ENCODE measurements at regions not wholly inside any gene's neighbourhood (a gene's known extent, or its start where the extent isn't known, plus 50 kb on each side); places are given as distances from the start of the nearest gene placed in this dataset.

GRCh38 chr2:220697011-220697410, 875.1 kb downstream of the EPHA4 start:
- H3K4me3 ChIP-seq (ENCODE audit: low read length): no peak overlapping the region
- no CpG with 5 or more reads among the region's 2 CpGs for WGBS (ENCODE audit: insufficient coverage, insufficient read length)
- no peak overlapping the region for H3K27ac ChIP-seq (ENCODE audit: low read length)
- no peaks in the 10 kb centered on the region for H3K4me1 ChIP-seq (ENCODE audit: control insufficient read depth, insufficient read depth, low read length)
- no peaks in the 10 kb centered on the region for H3K27me3 ChIP-seq (ENCODE audit: control insufficient read depth, insufficient read depth, low read length)
- H3K36me3 ChIP-seq (ENCODE audit: control insufficient read depth, insufficient read depth, low read length): no peaks in the 10 kb centered on the region
- DNase-seq (ENCODE audit: low read depth, low spot score): no peak
- H3K9me3 ChIP-seq (ENCODE audit: control insufficient read depth, insufficient read depth, low read length): no peaks in the 10 kb centered on the region

- Histone ChIP-seq H3K4me1 (ENCODE audit: control insufficient read depth, insufficient read depth, low read length) (no peaks in the 10 kb centered on the region), H3K9me3 (ENCODE audit: control insufficient read depth, insufficient read depth, low read length) (no peaks in the 10 kb centered on the region), H3K36me3 (ENCODE audit: control insufficient read depth, insufficient read depth, low read length) (no peaks in the 10 kb centered on the region), H3K4me3 (ENCODE audit: low read length) (no peak overlapping the region), H3K27ac (ENCODE audit: low read length) (no peak overlapping the region), H3K27me3 (ENCODE audit: control insufficient read depth, insufficient read depth, low read length) (no peaks in the 10 kb centered on the region)
- DNase-seq (ENCODE audit: low read depth, low spot score): no peak
- WGBS (ENCODE audit: insufficient coverage, insufficient read length): no CpG with 5 or more reads among the region's 2 CpGs
These were observed 871.0 kb downstream of the EPHA4 start for GRCh38 chr2:220701115-220701514.

GRCh38 chr2:220703279-220703678, 868.8 kb downstream of the EPHA4 start:
- 100% methylated on average over 1 of the region's 5 CpGs for WGBS (ENCODE audit: insufficient coverage, insufficient read length)
- Histone ChIP-seq H3K36me3 (ENCODE audit: control insufficient read depth, insufficient read depth, low read length) (no peaks in the 10 kb centered on the region), H3K4me3 (ENCODE audit: low read length) (no peak overlapping the region), H3K9me3 (ENCODE audit: control insufficient read depth, insufficient read depth, low read length) (no peaks in the 10 kb centered on the region), H3K4me1 (ENCODE audit: control insufficient read depth, insufficient read depth, low read length) (no peaks in the 10 kb centered on the region), H3K27ac (ENCODE audit: low read length) (no peak overlapping the region), H3K27me3 (ENCODE audit: control insufficient read depth, insufficient read depth, low read length) (no peaks in the 10 kb centered on the region)
- no peak for DNase-seq (ENCODE audit: low read depth, low spot score)

- WGBS (ENCODE audit: insufficient coverage, insufficient read length): no CpG with 5 or more reads among the region's 4 CpGs
- no peak overlapping the region for H3K4me3 ChIP-seq (ENCODE audit: low read length)
- no peaks in the 10 kb centered on the region for H3K27me3 ChIP-seq (ENCODE audit: control insufficient read depth, insufficient read depth, low read length)
- no peaks in the 10 kb centered on the region for H3K9me3 ChIP-seq (ENCODE audit: control insufficient read depth, insufficient read depth, low read length)
- H3K27ac ChIP-seq (ENCODE audit: low read length): no peak overlapping the region
- no peak for DNase-seq (ENCODE audit: low read depth, low spot score)
- no peaks in the 10 kb centered on the region for H3K4me1 ChIP-seq (ENCODE audit: control insufficient read depth, insufficient read depth, low read length)
- H3K36me3 ChIP-seq (ENCODE audit: control insufficient read depth, insufficient read depth, low read length): no peaks in the 10 kb centered on the region
These were observed 868.0 kb downstream of the EPHA4 start for GRCh38 chr2:220704081-220704480.

- WGBS (ENCODE audit: insufficient coverage, insufficient read length): no CpG with 5 or more reads among the region's 5 CpGs
- no peak for DNase-seq (ENCODE audit: low read depth, low spot score)
- H3K36me3 ChIP-seq (ENCODE audit: control insufficient read depth, insufficient read depth, low read length): no peaks in the 10 kb centered on the region
- no peak overlapping the region for H3K4me3 ChIP-seq (ENCODE audit: low read length)
- H3K4me1 ChIP-seq (ENCODE audit: control insufficient read depth, insufficient read depth, low read length): no peaks in the 10 kb centered on the region
- H3K27ac ChIP-seq (ENCODE audit: low read length): no peak overlapping the region
- H3K9me3 ChIP-seq (ENCODE audit: control insufficient read depth, insufficient read depth, low read length): no peaks in the 10 kb centered on the region
- H3K27me3 ChIP-seq (ENCODE audit: control insufficient read depth, insufficient read depth, low read length): no peaks in the 10 kb centered on the region
These were observed 867.3 kb downstream of the EPHA4 start for GRCh38 chr2:220704810-220705209.

- no peaks in the 10 kb centered on the region for H3K36me3 ChIP-seq (ENCODE audit: control insufficient read depth, insufficient read depth, low read length)
- no peaks in the 10 kb centered on the region for H3K27me3 ChIP-seq (ENCODE audit: control insufficient read depth, insufficient read depth, low read length)
- no peaks in the 10 kb centered on the region for H3K4me1 ChIP-seq (ENCODE audit: control insufficient read depth, insufficient read depth, low read length)
- no peak overlapping the region for H3K27ac ChIP-seq (ENCODE audit: low read length)
- DNase-seq (ENCODE audit: low read depth, low spot score): no peak
- WGBS (ENCODE audit: insufficient coverage, insufficient read length): no CpG with 5 or more reads among the region's 4 CpGs
- H3K4me3 ChIP-seq (ENCODE audit: low read length): no peak overlapping the region
- H3K9me3 ChIP-seq (ENCODE audit: control insufficient read depth, insufficient read depth, low read length): no peaks in the 10 kb centered on the region
These were observed 866.4 kb downstream of the EPHA4 start for GRCh38 chr2:220705678-220706077.

GRCh38 chr2:220707261-220707660, 864.8 kb downstream of the EPHA4 start:
- Histone ChIP-seq H3K4me3 (ENCODE audit: low read length) (no peak overlapping the region), H3K9me3 (ENCODE audit: control insufficient read depth, insufficient read depth, low read length) (no peaks in the 10 kb centered on the region), H3K27ac (ENCODE audit: low read length) (no peak overlapping the region), H3K4me1 (ENCODE audit: control insufficient read depth, insufficient read depth, low read length) (no peaks in the 10 kb centered on the region), H3K36me3 (ENCODE audit: control insufficient read depth, insufficient read depth, low read length) (no peaks in the 10 kb centered on the region), H3K27me3 (ENCODE audit: control insufficient read depth, insufficient read depth, low read length) (no peaks in the 10 kb centered on the region)
- no peak for DNase-seq (ENCODE audit: low read depth, low spot score)
- no CpG with 5 or more reads among the region's 3 CpGs for WGBS (ENCODE audit: insufficient coverage, insufficient read length)

- Histone ChIP-seq H3K27me3 (ENCODE audit: control insufficient read depth, insufficient read depth, low read length) (no peaks in the 10 kb centered on the region), H3K9me3 (ENCODE audit: control insufficient read depth, insufficient read depth, low read length) (no peaks in the 10 kb centered on the region), H3K36me3 (ENCODE audit: control insufficient read depth, insufficient read depth, low read length) (no peaks in the 10 kb centered on the region), H3K27ac (ENCODE audit: low read length) (no peak overlapping the region), H3K4me3 (ENCODE audit: low read length) (no peak overlapping the region), H3K4me1 (ENCODE audit: control insufficient read depth, insufficient read depth, low read length) (no peaks in the 10 kb centered on the region)
- WGBS (ENCODE audit: insufficient coverage, insufficient read length): no CpG with 5 or more reads among the region's 3 CpGs
- DNase-seq (ENCODE audit: low read depth, low spot score): no peak
These were observed 863.7 kb downstream of the EPHA4 start for GRCh38 chr2:220708366-220708765.

- no peak for DNase-seq (ENCODE audit: low read depth, low spot score)
- H3K36me3 ChIP-seq (ENCODE audit: control insufficient read depth, insufficient read depth, low read length): no peaks in the 10 kb centered on the region
These were observed 854.8 kb downstream of the EPHA4 start for GRCh38 chr2:220717283-220717682.

GRCh38 chr2:220736778-220737177, 835.3 kb downstream of the EPHA4 start:
- Histone ChIP-seq H3K27me3 (ENCODE audit: control insufficient read depth, insufficient read depth, low read length) (no peaks in the 10 kb centered on the region), H3K27ac (ENCODE audit: low read length) (no peak overlapping the region), H3K9me3 (ENCODE audit: control insufficient read depth, insufficient read depth, low read length) (no peaks in the 10 kb centered on the region), H3K36me3 (ENCODE audit: control insufficient read depth, insufficient read depth, low read length) (no peaks in the 10 kb centered on the region), H3K4me1 (ENCODE audit: control insufficient read depth, insufficient read depth, low read length) (no peaks in the 10 kb centered on the region; the same call in 1 of the 2 replicates), H3K4me3 (ENCODE audit: low read length) (no peak overlapping the region)
- no peak for DNase-seq (ENCODE audit: low read depth, low spot score)
- no CpG with 5 or more reads among the region's 4 CpGs for WGBS (ENCODE audit: insufficient coverage, insufficient read length)

More at GRCh38 chr2:220717283-220717682, 854.8 kb downstream of the EPHA4 start:
- Histone ChIP-seq H3K27ac (ENCODE audit: low read length) (no peak overlapping the region), H3K27me3 (ENCODE audit: control insufficient read depth, insufficient read depth, low read length) (no peaks in the 10 kb centered on the region), H3K4me3 (ENCODE audit: low read length) (no peak overlapping the region), H3K9me3 (ENCODE audit: control insufficient read depth, insufficient read depth, low read length) (no peaks in the 10 kb centered on the region), H3K4me1 (ENCODE audit: control insufficient read depth, insufficient read depth, low read length) (no peaks in the 10 kb centered on the region)
- no CpG with 5 or more reads among the region's 3 CpGs for WGBS (ENCODE audit: insufficient coverage, insufficient read length)

- DNase-seq (ENCODE audit: low read depth, low spot score): no peak
- Histone ChIP-seq H3K4me3 (ENCODE audit: low read length) (no peak overlapping the region), H3K27ac (ENCODE audit: low read length) (no peak overlapping the region), H3K9me3 (ENCODE audit: control insufficient read depth, insufficient read depth, low read length) (no peaks in the 10 kb centered on the region), H3K36me3 (ENCODE audit: control insufficient read depth, insufficient read depth, low read length) (no peaks in the 10 kb centered on the region), H3K27me3 (ENCODE audit: control insufficient read depth, insufficient read depth, low read length) (no peaks in the 10 kb centered on the region), H3K4me1 (ENCODE audit: control insufficient read depth, insufficient read depth, low read length) (no peaks in the 10 kb centered on the region)
- WGBS (ENCODE audit: insufficient coverage, insufficient read length): no CpG with 5 or more reads among the region's 2 CpGs
These were observed 828.9 kb downstream of the EPHA4 start for GRCh38 chr2:220743203-220743602.
